ENCODE measurements at regions not wholly inside any gene's neighbourhood (a gene's known extent, or its start where the extent isn't known, plus 50 kb on each side); places are given as distances from the start of the nearest gene placed in this dataset.
"Not testable (repeated sequence)": the region's sequence is repeated elsewhere in the genome, so short reads cannot be mapped to it uniquely, and the experiment has no call there.

DNA sequence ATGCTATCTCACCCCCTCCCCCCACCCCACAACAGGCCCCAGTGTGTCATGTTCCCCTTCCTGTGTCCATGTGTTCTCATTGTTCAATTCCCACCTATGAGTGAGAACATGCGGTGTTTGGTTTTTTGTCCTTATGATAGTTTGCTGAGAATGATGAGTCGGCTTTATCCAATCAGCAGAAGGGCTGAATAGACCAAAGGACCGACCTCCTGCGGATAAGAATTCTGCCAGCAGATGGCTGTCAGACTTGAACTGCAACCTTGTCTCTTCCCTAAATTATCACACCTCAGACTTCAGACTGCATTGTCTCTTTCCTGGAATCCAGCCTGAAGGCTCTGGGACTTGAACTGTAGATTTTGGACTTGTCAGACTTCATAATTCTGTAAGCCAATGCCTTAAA lies 853.4 kb downstream of the TRAM1L1 start:
- TF ChIP-seq POLR2A (IDR thresholded peaks at IDR 0.05): not testable (repeated sequence)
- TF ChIP-seq, protein P1, sequence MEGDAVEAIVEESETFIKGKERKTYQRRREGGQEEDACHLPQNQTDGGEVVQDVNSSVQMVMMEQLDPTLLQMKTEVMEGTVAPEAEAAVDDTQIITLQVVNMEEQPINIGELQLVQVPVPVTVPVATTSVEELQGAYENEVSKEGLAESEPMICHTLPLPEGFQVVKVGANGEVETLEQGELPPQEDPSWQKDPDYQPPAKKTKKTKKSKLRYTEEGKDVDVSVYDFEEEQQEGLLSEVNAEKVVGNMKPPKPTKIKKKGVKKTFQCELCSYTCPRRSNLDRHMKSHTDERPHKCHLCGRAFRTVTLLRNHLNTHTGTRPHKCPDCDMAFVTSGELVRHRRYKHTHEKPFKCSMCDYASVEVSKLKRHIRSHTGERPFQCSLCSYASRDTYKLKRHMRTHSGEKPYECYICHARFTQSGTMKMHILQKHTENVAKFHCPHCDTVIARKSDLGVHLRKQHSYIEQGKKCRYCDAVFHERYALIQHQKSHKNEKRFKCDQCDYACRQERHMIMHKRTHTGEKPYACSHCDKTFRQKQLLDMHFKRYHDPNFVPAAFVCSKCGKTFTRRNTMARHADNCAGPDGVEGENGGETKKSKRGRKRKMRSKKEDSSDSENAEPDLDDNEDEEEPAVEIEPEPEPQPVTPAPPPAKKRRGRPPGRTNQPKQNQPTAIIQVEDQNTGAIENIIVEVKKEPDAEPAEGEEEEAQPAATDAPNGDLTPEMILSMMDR (IDR thresholded peaks at IDR 0.05): not testable (repeated sequence)
